Sigmoid colon (tissue), 6 donors: ENCODE measurements at regions not wholly inside any gene's neighbourhood (a gene's known extent, or its start where the extent isn't known, plus 50 kb on each side); places are given as distances from the start of the nearest gene placed in this dataset.

Source experiments
- DNase-seq: peaks from one replicate; pipeline ENCODE4 v3.0.0-alpha.2; 2019
- H3K27ac ChIP-seq, 4 donors: fragments of 200-600 bp; sonication (generic); one replicate each; pipeline ENCODE4 v1.5.1; 2016 to 2019; ENCODE audit warnings: mild to moderate bottlenecking in 1 of 4
- H3K27me3 ChIP-seq, 3 donors: fragments of 200-600 bp; sonication (generic); one replicate each; pipeline ENCODE4 v1.5.1; 2019; ENCODE audit warnings: mild to moderate bottlenecking in 1 of 3
- H3K36me3 ChIP-seq, 4 donors: fragments of 200-600 bp; sonication (generic); one replicate each; pipeline ENCODE4 v1.5.1; 2016 to 2019
- H3K4me1 ChIP-seq, 4 donors: fragments of 200-600 bp; sonication (generic); one replicate each; pipeline ENCODE4 v1.5.1; 2017 to 2019
- H3K4me3 ChIP-seq, 4 donors: fragments of 200-600 bp; sonication (generic); one replicate each; pipeline ENCODE4 v1.5.1; 2017 to 2019; ENCODE audit warnings: mild to moderate bottlenecking in 2 of 4, moderate library complexity in 1 of 4
- H3K9me3 ChIP-seq, 4 donors: fragments of 200-600 bp in 3 of 4; sonication (generic) in 3 of 4; one replicate each; pipeline versions ENCODE4 v1.5.1 to v1.6.1; 2013 to 2019
- CTCF ChIP-seq, 4 experiments: fragments of 450-650 bp in 3 of 4; fragments of 200-600 bp in 1 of 4; IDR thresholded peaks; one replicate each; pipeline ENCODE4 v1.5.1; 2016 to 2019; ENCODE audit warnings: antibody characterized with exemption in 4 of 4, mild to moderate bottlenecking in 3 of 4, moderate library complexity in 2 of 4
- EP300 ChIP-seq, 4 donors: sonication (generic); formaldehyde crosslinking; IDR thresholded peaks; one replicate each; pipeline ENCODE4 v1.6.1; 2017; ENCODE audit warnings: antibody characterized with exemption in 4 of 4
- POLR2A ChIP-seq, 2 donors: fragments of 450-650 bp; IDR thresholded peaks; one replicate each; pipeline ENCODE4 v1.6.1; 2016; ENCODE audit warnings: antibody characterized with exemption in 2 of 2, mild to moderate bottlenecking in 2 of 2, moderate library complexity in 2 of 2
- POLR2AphosphoS5 ChIP-seq, 4 donors: sonication (generic); formaldehyde crosslinking; IDR thresholded peaks; one replicate each; pipeline ENCODE4 v1.6.1; 2017; ENCODE audit warnings: antibody characterized with exemption in 4 of 4
- WGBS, 2 donors: extraction: QIAGEN DNeasy Blood & Tissue Kit; methylation state at CpG; one replicate each; pipeline ENCODE4 v1.1.7; 2013; 5-methylcytosine and 5-hydroxymethylcytosine counted together
- intact Hi-C: fragments of 100-400 bp; cut with DNase I; formaldehyde crosslinking; loops from one replicate; pipeline ENCODE4 v1.15.1; 2023
- donor health status: healthy with polysubstance abuse.
- donor health status: healthy.

- peaks cover 0 to 20% (median 4%) of the 10 kb centered on the region in 3 donors for H3K27me3 ChIP-seq
Observed at GRCh38 chr1:18535391-18536210, 54.9 kb downstream of the KLHDC7A start.

GRCh38 chr1:18536356-18536755, 55.6 kb downstream of the KLHDC7A start:
- H3K27ac ChIP-seq = no peak overlapping the region
- no peaks in the 10 kb centered on the region for H3K9me3 ChIP-seq
- H3K36me3 ChIP-seq = no peaks in the 10 kb centered on the region
- intact Hi-C loops = no loop called here
- WGBS, 2 donors = 72 to 85% methylated on average over 2 of the region's 2 CpGs
- no peaks in the 10 kb centered on the region for H3K4me1 ChIP-seq
- peaks cover 0 to 25% (median 4%) of the 10 kb centered on the region in 3 donors for H3K27me3 ChIP-seq
- TF ChIP-seq POLR2AphosphoS5 (IDR thresholded peaks at IDR 0.05) (no peak), CTCF (IDR thresholded peaks at IDR 0.05) (no peak), POLR2A (IDR thresholded peaks at IDR 0.05) (no peak), EP300 (IDR thresholded peaks at IDR 0.05) (no peak)
- no peak overlapping the region for H3K4me3 ChIP-seq
- DNase-seq = no peak

More at GRCh38 chr1:18535391-18536210, 54.9 kb downstream of the KLHDC7A start:
- no peaks in the 10 kb centered on the region for H3K36me3 ChIP-seq
- WGBS, 2 donors = 19 to 67% methylated on average over 14 of the region's 14 CpGs
- H3K9me3 ChIP-seq = no peaks in the 10 kb centered on the region
- no peak for TF ChIP-seq POLR2AphosphoS5 (IDR thresholded peaks at IDR 0.05)
- no peak for TF ChIP-seq EP300 (IDR thresholded peaks at IDR 0.05)
- no peak for TF ChIP-seq CTCF (IDR thresholded peaks at IDR 0.05)
- no peak for TF ChIP-seq POLR2A (IDR thresholded peaks at IDR 0.05)
- H3K27ac ChIP-seq = no peak overlapping the region
- H3K4me1 ChIP-seq = no peaks in the 10 kb centered on the region
- intact Hi-C loops = no loop called here
- H3K4me3 ChIP-seq = no peak overlapping the region
- DNase-seq = no peak

GRCh38 chr1:18536915-18537314, 56.2 kb downstream of the KLHDC7A start:
- Histone ChIP-seq H3K27ac (no peak overlapping the region), H3K36me3 (no peaks in the 10 kb centered on the region), H3K4me1 (no peaks in the 10 kb centered on the region), H3K27me3 (peaks cover 0 to 30% (median 5%) of the 10 kb centered on the region in 3 donors), H3K4me3 (no peak overlapping the region), H3K9me3 (no peaks in the 10 kb centered on the region)
- intact Hi-C loops = no loop called here
- TF ChIP-seq CTCF (IDR thresholded peaks at IDR 0.05) (no peak), POLR2AphosphoS5 (IDR thresholded peaks at IDR 0.05) (no peak), EP300 (IDR thresholded peaks at IDR 0.05) (no peak), POLR2A (IDR thresholded peaks at IDR 0.05) (no peak)
- 88 to 94% methylated on average over 9 of the region's 9 CpGs for WGBS, 2 donors
- DNase-seq = no peak

- Histone ChIP-seq H3K9me3 (no peaks in the 10 kb centered on the region), H3K4me3 (no peak overlapping the region), H3K27ac (no peak overlapping the region), H3K36me3 (no peaks in the 10 kb centered on the region), H3K27me3 (peaks cover 0 to 33% (median 10%) of the 10 kb centered on the region in 3 donors), H3K4me1 (no peaks in the 10 kb centered on the region)
- DNase-seq = no peak
- intact Hi-C loops = no loop called here
- TF ChIP-seq POLR2AphosphoS5 (IDR thresholded peaks at IDR 0.05) = no peak
- no peak for TF ChIP-seq CTCF (IDR thresholded peaks at IDR 0.05)
- TF ChIP-seq POLR2A (IDR thresholded peaks at IDR 0.05) = no peak
- TF ChIP-seq EP300 (IDR thresholded peaks at IDR 0.05) = no peak
- 79 to 93% methylated on average over 16 of the region's 16 CpGs for WGBS, 2 donors
Observed at GRCh38 chr1:18537386-18538306, 56.9 kb downstream of the KLHDC7A start.
